ENCODE measurements at regions not wholly inside any gene's neighbourhood (a gene's known extent, or its start where the extent isn't known, plus 50 kb on each side); places are given as distances from the start of the nearest gene placed in this dataset.

- TF ChIP-seq WRNIP1 (IDR thresholded peaks at IDR 0.05; ENCODE audit: borderline replicate concordance, low read depth, low read length), result no peak
- no peak for TF ChIP-seq JUND (IDR thresholded peaks at IDR 0.05; ENCODE audit: low read depth, low read length)
- no peak for TF ChIP-seq E2F8 (IDR thresholded peaks at IDR 0.05; ENCODE audit: low read depth, partially characterized antibody)
- TF ChIP-seq BCL11A (IDR thresholded peaks at IDR 0.05; ENCODE audit: low read depth, low read length), result no peak
Measured at GRCh38 chr16:73543331-73543969, 495.5 kb upstream of the ZFHX3 start (continued).

DNA sequence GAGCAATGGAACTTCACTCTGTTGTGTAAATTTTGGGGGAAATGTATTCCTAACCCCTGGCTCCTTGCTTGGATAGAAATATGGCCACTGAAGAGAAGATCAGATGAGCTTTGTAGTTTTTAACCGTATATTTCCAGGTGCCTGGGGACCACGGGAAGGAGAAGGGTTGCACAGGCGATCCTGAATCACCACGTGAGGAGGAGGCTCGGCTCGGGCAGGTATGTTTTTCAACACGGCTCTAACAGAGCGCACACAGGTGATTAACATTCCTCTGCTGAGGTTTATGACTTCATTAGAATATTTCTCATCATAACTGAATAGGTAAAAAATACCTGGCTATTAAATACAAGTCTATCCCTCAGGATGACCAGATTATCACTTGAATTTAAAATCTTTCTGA, 495.0 kb upstream of the ZFHX3 start:
- ChIA-PET RAD21 (ENCODE audit: unreplicated experiment) (no interaction called here), SMC1A (ENCODE audit: uncharacterized antibody, unreplicated experiment) (no interaction called here), POLR2A (no interaction called here), CTCF (no interaction called here)
- H3K4me2 ChIP-seq (ENCODE audit: control insufficient read depth, insufficient read depth), result no peak overlapping the region
- no peak overlapping the region for H2AFZ ChIP-seq (ENCODE audit: control insufficient read depth, low read depth, low read length)
- DNase-seq (ENCODE audit: low read depth, low spot score) (no peak), FAIRE-seq (no peak), ATAC-seq (no peak)
- no peaks in the 10 kb centered on the region for H3K79me2 ChIP-seq (ENCODE audit: control insufficient read depth, insufficient read depth, low read length)
- peaks cover 5% of the 10 kb centered on the region in 2 experiments; a peak in 1 of 4 replicates for H3K27me3 ChIP-seq (replicated peaks in 1 of 2; ENCODE audit: control insufficient read depth in 2 of 2, insufficient read depth in 2 of 2, low read length in 1 of 2)
- H3K36me3 ChIP-seq (ENCODE audit: control insufficient read depth in 2 of 2, insufficient read depth in 2 of 2, low read length in 1 of 2), result no peaks in the 10 kb centered on the region
- H3K9ac ChIP-seq (ENCODE audit: control insufficient read depth, insufficient read depth, low read length), result no peak overlapping the region
- no peaks in the 10 kb centered on the region for H4K20me1 ChIP-seq (ENCODE audit: control insufficient read depth, insufficient read depth)
- no peaks in the 10 kb centered on the region for H3K4me1 ChIP-seq (ENCODE audit: control insufficient read depth, insufficient read depth, low read length)
- in situ Hi-C loops (cut with MboI), result no loop called here
- BruUV-seq (replicated peaks), result no TSS peak
- intact Hi-C loops (cut with micrococcal nuclease; ENCODE audit: unreplicated experiment), result no loop called here
- 26% methylated on average over 8 of the region's 8 CpGs for WGBS (ENCODE audit: insufficient coverage, insufficient replicate concordance, low lambda C conversion rate, missing lambda C conversion rate)
- no peak overlapping the region for H3K4me3 ChIP-seq
- H3K9me3 ChIP-seq (replicated peaks; ENCODE audit: control insufficient read depth, insufficient read depth, low read length), result no peaks in the 10 kb centered on the region
- H3K27ac ChIP-seq (ENCODE audit: control insufficient read depth, insufficient read depth), result no peak overlapping the region
- TF ChIP-seq TCF12 (IDR thresholded peaks at IDR 0.05; ENCODE audit: low read depth, low read length) (no peak), EP300 (IDR thresholded peaks at IDR 0.05; ENCODE audit: borderline replicate concordance in 1 of 2, control insufficient read depth in 1 of 2, low read depth in 2 of 2, low read length in 2 of 2) (no peak), CBX3 (IDR thresholded peaks at IDR 0.05; ENCODE audit: borderline replicate concordance, low read depth) (no peak), NRF1 (conservative IDR thresholded peaks at IDR 0.05; ENCODE audit: low read depth, low read length) (no peak), TCF7 (IDR thresholded peaks at IDR 0.05; ENCODE audit: borderline replicate concordance) (no peak), HDAC2 (IDR thresholded peaks at IDR 0.05) (no peak), EGR1 (IDR thresholded peaks at IDR 0.05; ENCODE audit: borderline replicate concordance in 1 of 2, low read depth in 2 of 2, low read length in 2 of 2) (no peak), SREBF2 (IDR thresholded peaks at IDR 0.05; ENCODE audit: low read length) (no peak), NBN (IDR thresholded peaks at IDR 0.05) (no peak), ESRRA (IDR thresholded peaks at IDR 0.05; ENCODE audit: low read length) (no peak), CREM (IDR thresholded peaks at IDR 0.05; ENCODE audit: low read depth) (no peak), BRCA1 (IDR thresholded peaks at IDR 0.05; ENCODE audit: low read depth, low read length) (no peak)
